Activated CD4-positive, alpha-beta T cell treated with anti-CD3 and anti-CD28 coated beads, Interleukin-2, amount 50 U/mL, for 16 hours (primary cell): ENCODE measurements at regions not wholly inside any gene's neighbourhood (a gene's known extent, or its start where the extent isn't known, plus 50 kb on each side); places are given as distances from the start of the nearest gene placed in this dataset.

Experiments used
- DNase-seq: peaks from one replicate; pipeline ENCODE4 v3.0.0-alpha.2; 2020

GRCh38 chr2:173593109-173593508 is 238.4 kb downstream of the CDCA7 start:
- DNase-seq, result no peak

- no peak for DNase-seq
These were observed 241.6 kb downstream of the CDCA7 start for GRCh38 chr2:173596244-173596643.

- no peak for DNase-seq
These were observed 243.9 kb downstream of the CDCA7 start for GRCh38 chr2:173598525-173598924.

- no peak for DNase-seq
These were observed 245.2 kb downstream of the CDCA7 start for GRCh38 chr2:173599821-173600359.

GRCh38 chr2:173602153-173602795 is 247.6 kb downstream of the CDCA7 start:
- DNase-seq, result peak; percentile 10

GRCh38 chr2:173605994-173606393 is 251.3 kb downstream of the CDCA7 start:
- no peak for DNase-seq

- no peak for DNase-seq
These were observed 252.1 kb downstream of the CDCA7 start for GRCh38 chr2:173606619-173607248.

GRCh38 chr2:173607606-173608311 is 253.1 kb downstream of the CDCA7 start:
- no peak for DNase-seq

GRCh38 chr2:173611121-173611520 is 256.4 kb downstream of the CDCA7 start:
- DNase-seq, result no peak

- no peak for DNase-seq
These were observed 257.7 kb downstream of the CDCA7 start for GRCh38 chr2:173612354-173612753.

- no peak for DNase-seq
These were observed 258.7 kb downstream of the CDCA7 start for GRCh38 chr2:173613386-173613785.

GRCh38 chr2:173614265-173614930 is 259.7 kb downstream of the CDCA7 start:
- DNase-seq, result no peak

- DNase-seq, result no peak
These were observed 269.0 kb downstream of the CDCA7 start for GRCh38 chr2:173623438-173624319.

- DNase-seq, result no peak
These were observed 270.6 kb downstream of the CDCA7 start for GRCh38 chr2:173625315-173625714.

- no peak for DNase-seq
These were observed 274.4 kb downstream of the CDCA7 start for GRCh38 chr2:173629076-173629475.

- DNase-seq, result no peak
These were observed 275.9 kb downstream of the CDCA7 start for GRCh38 chr2:173630425-173631126.

- DNase-seq, result no peak
These were observed 276.4 kb downstream of the CDCA7 start for GRCh38 chr2:173631127-173631460.

- DNase-seq, result no peak
These were observed 289.5 kb downstream of the CDCA7 start for GRCh38 chr2:173644146-173644545.

- DNase-seq, result no peak
These were observed 293.1 kb downstream of the CDCA7 start for GRCh38 chr2:173647681-173648311.

GRCh38 chr2:173648816-173649215 is 294.1 kb downstream of the CDCA7 start:
- DNase-seq, result no peak

GRCh38 chr2:173649527-173650219 is 295.0 kb downstream of the CDCA7 start:
- DNase-seq, result no peak
